HL-60 (cell line): ENCODE measurements at regions not wholly inside any gene's neighbourhood (a gene's known extent, or its start where the extent isn't known, plus 50 kb on each side); places are given as distances from the start of the nearest gene placed in this dataset.

Experiments
- CTCF ChIP-seq: IDR thresholded peaks from one replicate; pipeline ENCODE4 v1.5.1; 2011; ENCODE audit warnings: low read length, control low read depth, inconsistent platforms; ENCODE audit not compliant: insufficient read depth
- GABPA ChIP-seq: IDR thresholded peaks from 2 replicates; pipeline ENCODE4 v1.6.1; 2012; ENCODE audit warnings: low read depth
- POLR2AphosphoS5 ChIP-seq: IDR thresholded peaks from 2 replicates; pipeline ENCODE4 v1.6.1; 2012; ENCODE audit warnings: low read depth
- REST ChIP-seq: IDR thresholded peaks from 2 replicates; pipeline ENCODE4 v1.6.1; 2012; ENCODE audit warnings: low read depth; ENCODE audit not compliant: insufficient replicate concordance

- TF ChIP-seq GABPA (no peak), CTCF (no peak), REST (no peak), POLR2AphosphoS5 (no peak)
These were observed 558.8 kb downstream of the MBD2 start for GRCh38 chr18:53665701-53666100.
